H9 (cell line): ENCODE measurements at regions not wholly inside any gene's neighbourhood (a gene's known extent, or its start where the extent isn't known, plus 50 kb on each side); places are given as distances from the start of the nearest gene placed in this dataset.

Experiments
- DNase-seq: peaks from one replicate; pipeline ENCODE4 v3.0.0-alpha.2; 2017
- H2AFZ ChIP-seq: one replicate; pipeline ENCODE4 v1.6.1; 2013; ENCODE audit warnings: mild to moderate bottlenecking, low read length, control low read depth, moderate library complexity
- H2AK5ac ChIP-seq: 2 replicates; pipeline ENCODE4 v1.6.1; 2013; ENCODE audit warnings: low read length, control low read depth, mixed read lengths; ENCODE audit not compliant: insufficient read length
- H2BK120ac ChIP-seq: one replicate; pipeline ENCODE4 v1.6.1; 2013; ENCODE audit warnings: low read depth, mild to moderate bottlenecking, low read length, control low read depth, inconsistent platforms; ENCODE audit not compliant: poor library complexity, severe bottlenecking
- H2BK12ac ChIP-seq: 2 replicates; pipeline ENCODE4 v1.6.1; 2013; ENCODE audit warnings: low read length, control low read depth, mixed read lengths, low read depth; ENCODE audit not compliant: insufficient read length
- H2BK15ac ChIP-seq: 2 replicates; pipeline ENCODE4 v1.6.1; 2013; ENCODE audit warnings: low read depth, low read length, control low read depth
- H2BK20ac ChIP-seq: one replicate; pipeline ENCODE4 v1.6.1; 2013; ENCODE audit warnings: low read depth, mild to moderate bottlenecking, low read length, control low read depth, inconsistent platforms; ENCODE audit not compliant: poor library complexity, severe bottlenecking
- H2BK5ac ChIP-seq: 2 replicates; pipeline ENCODE4 v1.6.1; 2013; ENCODE audit warnings: low read length, control low read depth, mixed read lengths; ENCODE audit not compliant: insufficient read length
- H3K14ac ChIP-seq: 2 replicates; pipeline ENCODE4 v1.6.1; 2013; ENCODE audit warnings: low read length, control low read depth; ENCODE audit not compliant: insufficient read depth
- H3K18ac ChIP-seq: 2 replicates; pipeline ENCODE4 v1.6.1; 2013; ENCODE audit warnings: low read depth, mild to moderate bottlenecking, mixed read lengths, low read length, control low read depth; ENCODE audit not compliant: insufficient read length
- H3K23ac ChIP-seq: 2 replicates; pipeline ENCODE4 v1.6.1; 2013; ENCODE audit warnings: low read length, control low read depth, mixed read lengths, low read depth; ENCODE audit not compliant: insufficient read length
- H3K23me2 ChIP-seq: 2 replicates; pipeline ENCODE4 v1.6.1; 2013; ENCODE audit warnings: low read depth, mild to moderate bottlenecking, mixed read lengths, low read length, control low read depth; ENCODE audit not compliant: insufficient read length, poor library complexity, severe bottlenecking
- H3K27ac ChIP-seq: 2 replicates; pipeline ENCODE4 v1.5.1; 2013; ENCODE audit warnings: low read length, control low read depth, mixed read lengths, low read depth; ENCODE audit not compliant: insufficient read length
- H3K27me3 ChIP-seq: 2 replicates; pipeline ENCODE4 v1.6.1; 2013; ENCODE audit warnings: low read length, control low read depth, inconsistent platforms; ENCODE audit not compliant: insufficient read depth
- H3K4ac ChIP-seq: 2 replicates; pipeline ENCODE4 v1.6.1; 2013; ENCODE audit warnings: low read depth, mild to moderate bottlenecking, control low read depth, inconsistent platforms, low read length, moderate library complexity
- H3K4me1 ChIP-seq: 2 replicates; pipeline ENCODE4 v1.6.1; 2013; ENCODE audit warnings: low read length, control low read depth, inconsistent platforms; ENCODE audit not compliant: insufficient read depth
- H3K4me2 ChIP-seq: 2 replicates; pipeline ENCODE4 v1.6.1; 2013; ENCODE audit warnings: low read length, control low read depth, mixed read lengths; ENCODE audit not compliant: insufficient read length, insufficient read depth
- H3K56ac ChIP-seq: 2 replicates; pipeline ENCODE4 v1.6.1; 2013; ENCODE audit warnings: low read depth, mild to moderate bottlenecking, mixed read lengths, low read length, control low read depth; ENCODE audit not compliant: insufficient read length
- H3K79me1 ChIP-seq: 2 replicates; pipeline ENCODE4 v1.6.1; 2013; ENCODE audit warnings: low read depth, mild to moderate bottlenecking, moderate library complexity, low read length, control low read depth, inconsistent platforms; ENCODE audit not compliant: insufficient read depth, poor library complexity, severe bottlenecking
- H3K79me2 ChIP-seq: 2 replicates; pipeline ENCODE4 v1.6.1; 2013; ENCODE audit warnings: low read length, control low read depth, inconsistent platforms; ENCODE audit not compliant: insufficient read depth
- H3K9ac ChIP-seq: 2 replicates; pipeline ENCODE4 v1.6.1; 2013; ENCODE audit warnings: low read length, control low read depth, mixed read lengths; ENCODE audit not compliant: insufficient read length; ENCODE audit errors: extremely low read depth
- H3K9me3 ChIP-seq: one replicate; pipeline ENCODE4 v1.6.1; 2013; ENCODE audit warnings: low read depth, low read length, inconsistent platforms; ENCODE audit not compliant: control insufficient read depth
- H3T11ph ChIP-seq: one replicate; pipeline ENCODE4 v1.6.1; 2013; ENCODE audit warnings: mild to moderate bottlenecking, low read length, control low read depth, inconsistent platforms
- H4K20me1 ChIP-seq: one replicate; pipeline ENCODE4 v1.6.1; 2013; ENCODE audit not compliant: control insufficient read depth, insufficient read length, insufficient read depth
- H4K5ac ChIP-seq: 2 replicates; pipeline ENCODE4 v1.6.1; 2013; ENCODE audit warnings: low read depth, mild to moderate bottlenecking, mixed read lengths, low read length, control low read depth; ENCODE audit not compliant: insufficient read length
- H4K8ac ChIP-seq: replicated peaks from 2 replicates; pipeline ENCODE4 v1.6.1; 2013; ENCODE audit warnings: low read length, control low read depth, mixed read lengths, low read depth; ENCODE audit not compliant: insufficient read length
- H4K91ac ChIP-seq: 2 replicates; pipeline ENCODE4 v1.6.1; 2013; ENCODE audit warnings: low read depth, mild to moderate bottlenecking, moderate library complexity, mixed read lengths, low read length, control low read depth; ENCODE audit not compliant: insufficient read length
- H3K27ac Mint-ChIP-seq, 3 experiments: 2 replicates in 2 of 3; 3 replicates in 1 of 3; pipeline ENCODE4 v1.8.0; 2020 to 2021; ENCODE audit warnings: mixed read lengths in 3 of 3, mild to moderate bottlenecking in 1 of 3, moderate library complexity in 1 of 3
- H3K27me3 Mint-ChIP-seq: 2 replicates; pipeline ENCODE4 v1.8.0; 2021; ENCODE audit warnings: low read depth, mild to moderate bottlenecking, moderate library complexity, mixed read lengths
- H3K36me3 Mint-ChIP-seq, 3 experiments: 2 replicates in 2 of 3; 3 replicates in 1 of 3; pipeline ENCODE4 v1.8.0; 2020 to 2021; ENCODE audit warnings: low read depth in 3 of 3, mixed read lengths in 3 of 3; ENCODE audit not compliant: insufficient read depth in 1 of 3
- H3K4me1 Mint-ChIP-seq, 2 experiments: 2 replicates each; pipeline ENCODE4 v1.8.0; 2020; ENCODE audit warnings: mixed read lengths in 2 of 2
- H3K4me3 Mint-ChIP-seq, 2 experiments: 2 replicates in 1 of 2; 3 replicates in 1 of 2; pipeline ENCODE4 v1.8.0; 2020 to 2021; ENCODE audit warnings: mild to moderate bottlenecking in 2 of 2, mixed read lengths in 2 of 2, moderate library complexity in 1 of 2
- H3K9me3 Mint-ChIP-seq, 2 experiments: 2 replicates in 1 of 2; 3 replicates in 1 of 2; pipeline ENCODE4 v1.8.0; 2020; ENCODE audit warnings: mild to moderate bottlenecking in 2 of 2, mixed read lengths in 2 of 2, moderate library complexity in 1 of 2
- CTCF ChIP-seq: fragments of 200-600 bp; sonication (generic); conservative IDR thresholded peaks from 3 replicates; pipeline ENCODE4 v1.8.0; 2021; ENCODE audit warnings: antibody characterized with exemption, mild to moderate bottlenecking
- WGBS: extraction: QIAGEN DNeasy Blood & Tissue Kit; methylation state at CpG from one replicate; pipeline ENCODE4 v1.1.7; 2013; ENCODE audit warnings: missing lambda C conversion rate, low lambda C conversion rate, mixed read lengths; ENCODE audit not compliant: insufficient read length; ENCODE audit errors: extremely low coverage; 5-methylcytosine and 5-hydroxymethylcytosine counted together

GRCh38 chr11:27200779-27201453 is 160.3 kb downstream of the BBOX1 start:
- H4K20me1 ChIP-seq = no peaks in the 10 kb centered on the region
- no peak overlapping the region for H3K27ac ChIP-seq
- H3K79me2 ChIP-seq = no peaks in the 10 kb centered on the region
- no peaks in the 10 kb centered on the region for H3K27me3 ChIP-seq
- no peaks in the 10 kb centered on the region for H3K79me1 ChIP-seq
- Mint-ChIP-seq H3K27me3 (no peaks in the 10 kb centered on the region), H3K27ac (no peak overlapping the region; a peak in 1 of 7 replicates), H3K4me3 (no peak overlapping the region), H3K9me3 (no peaks in the 10 kb centered on the region), H3K4me1 (peaks cover 21 to 29% of the 10 kb centered on the region in 2 experiments), H3K36me3 (peaks cover 0 to 7% (median 0%) of the 10 kb centered on the region in 3 experiments; a peak in 1 of 7 replicates)
- H3T11ph ChIP-seq = no peak overlapping the region
- H2BK15ac ChIP-seq = no peak overlapping the region
- no peak overlapping the region for H3K4ac ChIP-seq
- H3K23ac ChIP-seq = no peak overlapping the region
- no peak overlapping the region for H4K91ac ChIP-seq
- H3K14ac ChIP-seq = no peak overlapping the region
- H3K9ac ChIP-seq = no peak overlapping the region
- H2BK20ac ChIP-seq = no peak overlapping the region
- H3K4me1 ChIP-seq = no peaks in the 10 kb centered on the region; the same call in 1 of the 2 replicates
- H2BK12ac ChIP-seq = no peak overlapping the region
- no peak overlapping the region for H3K56ac ChIP-seq
- H3K18ac ChIP-seq = no peak overlapping the region
- no peak overlapping the region for H2AFZ ChIP-seq
- H3K9me3 ChIP-seq = no peaks in the 10 kb centered on the region
- H2AK5ac ChIP-seq = no peak overlapping the region
- WGBS = no CpG with 5 or more reads among the region's 1 CpG
- H4K8ac ChIP-seq = no peak overlapping the region
- no peaks in the 10 kb centered on the region for H3K23me2 ChIP-seq
- no peak overlapping the region for H2BK120ac ChIP-seq
- DNase-seq = no peak
- no peak overlapping the region for H3K4me2 ChIP-seq
- no peak overlapping the region for H4K5ac ChIP-seq
- no peak overlapping the region for H2BK5ac ChIP-seq
- TF ChIP-seq CTCF = no peak
